Transverse colon (tissue), 4 donors: ENCODE measurements at regions not wholly inside any gene's neighbourhood (a gene's known extent, or its start where the extent isn't known, plus 50 kb on each side); places are given as distances from the start of the nearest gene placed in this dataset.

ENCODE experiments used
- DNase-seq: peaks from one replicate; pipeline ENCODE4 v3.0.0-alpha.2; 2019
- H3K27ac ChIP-seq, 4 donors: fragments of 200-600 bp; sonication (generic); 2 replicates each; pipeline ENCODE4 v1.5.1; 2016 to 2018; ENCODE audit warnings: inconsistent platforms in 4 of 4
- H3K27me3 ChIP-seq: fragments of 200-600 bp; sonication (generic); 2 replicates; pipeline ENCODE4 v1.5.1; 2017; ENCODE audit warnings: inconsistent platforms
- H3K36me3 ChIP-seq, 4 donors: fragments of 200-600 bp; sonication (generic); 2 replicates each; pipeline ENCODE4 v1.5.1; 2017 to 2019; ENCODE audit warnings: inconsistent platforms in 4 of 4
- H3K4me1 ChIP-seq, 4 donors: fragments of 200-600 bp; sonication (generic); 2 replicates each; pipeline ENCODE4 v1.5.1; 2017 to 2020; ENCODE audit warnings: inconsistent platforms in 4 of 4
- H3K4me3 ChIP-seq, 4 donors: fragments of 200-600 bp; sonication (generic); 1 replicate in 1 of 4; 2 replicates in 3 of 4; pipeline versions ENCODE4 v1.5.1 to v1.6.1; 2017 to 2019; ENCODE audit warnings: inconsistent platforms in 4 of 4
- H3K9me3 ChIP-seq, 2 donors: fragments of 200-600 bp; sonication (generic); 2 replicates each; pipeline ENCODE4 v1.5.1; 2017 to 2019; ENCODE audit warnings: inconsistent platforms in 2 of 2
- CTCF ChIP-seq, 5 experiments: fragments of 200-600 bp in 3 of 5; fragments of 450-650 bp in 2 of 5; sonication (generic) in 3 of 5; IDR thresholded peaks; 1 replicate in 2 of 5; 2 replicates in 3 of 5; pipeline ENCODE4 v1.5.1; 2016 to 2017; ENCODE audit warnings: antibody characterized with exemption in 5 of 5, inconsistent platforms in 3 of 5, mild to moderate bottlenecking in 2 of 5, moderate library complexity in 1 of 5
- EP300 ChIP-seq: sonication (generic); formaldehyde crosslinking; IDR thresholded peaks from one replicate; pipeline ENCODE4 v1.6.1; 2017; ENCODE audit warnings: antibody characterized with exemption, low read depth
- POLR2A ChIP-seq: fragments of 450-650 bp; IDR thresholded peaks from one replicate; pipeline ENCODE4 v1.6.1; 2016; ENCODE audit warnings: antibody characterized with exemption, mild to moderate bottlenecking, moderate library complexity
- POLR2AphosphoS5 ChIP-seq, 3 donors: sonication (generic); formaldehyde crosslinking; IDR thresholded peaks; one replicate each; pipeline ENCODE4 v1.6.1; 2016; ENCODE audit warnings: antibody characterized with exemption in 3 of 3
- WGBS, 2 donors: methylation state at CpG; one replicate each; pipeline ENCODE4 v1.1.5; 2018; ENCODE audit warnings: low coverage in 1 of 2; 5-methylcytosine and 5-hydroxymethylcytosine counted together
- in situ Hi-C, 4 donors: fragments of 200-750 bp; cut with MboI; loops; one replicate each; pipeline versions ENCODE4 v1.15.0 to v1.15.1; 2017; ENCODE audit warnings: low sequenced_read_pairs in 3 of 4, low pct_ligation_motif_present in 1 of 4, low pct_unique_long_range_greater_than_20kb in 1 of 4
- intact Hi-C: fragments of 100-400 bp; cut with DNase I; formaldehyde crosslinking; loops from one replicate; pipeline ENCODE4 v1.15.1; 2023; ENCODE audit warnings: low total_unique reads

GRCh38 chr16:80408014-80408413 lies 132.8 kb upstream of the DYNLRB2 start:
- intact Hi-C loops (no loop called here), in situ Hi-C loops (no loop called here)
- Histone ChIP-seq H3K4me1 (no peaks in the 10 kb centered on the region), H3K27me3 (no peaks in the 10 kb centered on the region), H3K4me3 (no peak overlapping the region), H3K36me3 (no peaks in the 10 kb centered on the region), H3K27ac (no peak overlapping the region), H3K9me3 (no peaks in the 10 kb centered on the region)
- WGBS, 2 donors = 90 to 100% methylated on average over 1 of the region's 1 CpG
- TF ChIP-seq CTCF (IDR thresholded peaks at IDR 0.05) (no peak), EP300 (no peak), POLR2AphosphoS5 (IDR thresholded peaks at IDR 0.05) (no peak)
- no peak for DNase-seq

DNA sequence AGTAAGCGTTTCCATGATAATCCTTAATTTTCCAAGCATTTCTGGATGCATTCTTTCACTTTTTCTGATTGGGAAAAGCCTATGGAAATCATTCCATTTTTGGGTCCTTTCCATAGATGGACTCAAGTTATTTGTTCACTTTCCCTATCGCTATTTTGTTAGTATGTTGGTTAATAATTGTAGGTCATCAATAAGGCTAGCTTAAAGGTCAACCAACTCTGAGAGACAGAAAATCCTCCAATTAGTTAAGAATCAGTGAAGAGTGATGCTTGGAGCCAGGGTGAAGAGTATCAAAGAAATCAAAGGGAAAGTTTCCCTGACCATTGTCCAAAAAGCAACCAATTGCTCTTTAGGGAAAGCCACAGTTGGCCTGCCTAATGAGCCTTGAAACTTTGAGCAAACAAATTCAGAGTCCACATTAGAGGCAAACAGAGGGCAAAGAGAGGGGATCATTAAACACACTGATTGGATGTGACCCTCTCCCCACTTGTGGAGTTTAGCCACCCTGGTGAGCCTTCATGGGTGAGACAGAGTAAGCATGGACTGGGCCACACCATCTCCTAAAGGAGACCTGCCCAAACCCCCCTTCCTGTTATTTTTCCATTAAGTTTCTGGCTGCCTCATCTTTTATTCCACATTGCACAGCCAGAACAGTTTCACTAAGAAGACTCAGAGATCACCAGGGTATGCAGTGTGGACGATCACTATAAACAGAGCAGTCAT lies 133.4 kb upstream of the DYNLRB2 start:
- Histone ChIP-seq H3K4me1 (no peaks in the 10 kb centered on the region), H3K9me3 (no peaks in the 10 kb centered on the region), H3K27ac (no peak overlapping the region), H3K36me3 (no peaks in the 10 kb centered on the region), H3K4me3 (no peak overlapping the region), H3K27me3 (no peaks in the 10 kb centered on the region)
- TF ChIP-seq CTCF (IDR thresholded peaks at IDR 0.05) (no peak), EP300 (no peak), POLR2A (no peak), POLR2AphosphoS5 (IDR thresholded peaks at IDR 0.05) (no peak)
- in situ Hi-C loops (no loop called here), intact Hi-C loops (no loop called here)
- DNase-seq = no peak
- WGBS, 2 donors = 69 to 78% methylated on average over 2 to 3 of the region's 3 CpGs

DNA sequence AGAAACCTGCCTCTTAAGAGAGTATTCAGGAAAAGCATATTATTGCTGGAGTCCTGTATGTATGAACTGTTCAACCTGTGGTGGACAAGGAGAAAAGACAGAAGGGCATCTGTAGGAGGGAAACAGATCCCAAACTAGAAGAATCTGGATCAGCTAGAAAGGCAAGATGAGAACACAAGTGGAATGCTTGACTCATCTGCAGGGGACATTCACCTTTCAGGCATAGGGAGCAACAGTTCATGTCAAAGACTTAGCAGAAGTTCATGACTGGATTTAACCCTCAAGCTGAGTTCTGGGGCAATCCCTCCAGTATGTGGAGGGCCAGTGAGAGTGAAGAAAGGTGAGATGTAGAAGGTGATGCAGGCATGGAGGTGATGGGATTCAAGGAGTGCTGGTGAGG lies 135.9 kb upstream of the DYNLRB2 start:
- Histone ChIP-seq H3K27me3 (no peaks in the 10 kb centered on the region), H3K9me3 (no peaks in the 10 kb centered on the region), H3K4me3 (no peak overlapping the region), H3K27ac (no peak overlapping the region), H3K4me1 (no peaks in the 10 kb centered on the region), H3K36me3 (no peaks in the 10 kb centered on the region)
- in situ Hi-C loops (no loop called here), intact Hi-C loops (no loop called here)
- DNase-seq = no peak
- TF ChIP-seq POLR2AphosphoS5 (IDR thresholded peaks at IDR 0.05) (no peak), EP300 (no peak), CTCF (IDR thresholded peaks at IDR 0.05) (no peak), POLR2A (no peak)

- in situ Hi-C loops = no loop called here
These were observed 136.9 kb upstream of the DYNLRB2 start for GRCh38 chr16:80403894-80404293.

More at GRCh38 chr16:80403894-80404293, 136.9 kb upstream of the DYNLRB2 start:
- intact Hi-C loops = no loop called here
- Histone ChIP-seq H3K27ac (no peak overlapping the region), H3K27me3 (no peaks in the 10 kb centered on the region), H3K9me3 (no peaks in the 10 kb centered on the region), H3K36me3 (no peaks in the 10 kb centered on the region), H3K4me1 (no peaks in the 10 kb centered on the region), H3K4me3 (no peak overlapping the region)
- TF ChIP-seq CTCF (IDR thresholded peaks at IDR 0.05) = no peak
- WGBS, 2 donors = 46 to 47% methylated on average over 3 of the region's 3 CpGs
- no peak for DNase-seq
